ENCODE measurements at regions not wholly inside any gene's neighbourhood (a gene's known extent, or its start where the extent isn't known, plus 50 kb on each side); places are given as distances from the start of the nearest gene placed in this dataset.

DNA sequence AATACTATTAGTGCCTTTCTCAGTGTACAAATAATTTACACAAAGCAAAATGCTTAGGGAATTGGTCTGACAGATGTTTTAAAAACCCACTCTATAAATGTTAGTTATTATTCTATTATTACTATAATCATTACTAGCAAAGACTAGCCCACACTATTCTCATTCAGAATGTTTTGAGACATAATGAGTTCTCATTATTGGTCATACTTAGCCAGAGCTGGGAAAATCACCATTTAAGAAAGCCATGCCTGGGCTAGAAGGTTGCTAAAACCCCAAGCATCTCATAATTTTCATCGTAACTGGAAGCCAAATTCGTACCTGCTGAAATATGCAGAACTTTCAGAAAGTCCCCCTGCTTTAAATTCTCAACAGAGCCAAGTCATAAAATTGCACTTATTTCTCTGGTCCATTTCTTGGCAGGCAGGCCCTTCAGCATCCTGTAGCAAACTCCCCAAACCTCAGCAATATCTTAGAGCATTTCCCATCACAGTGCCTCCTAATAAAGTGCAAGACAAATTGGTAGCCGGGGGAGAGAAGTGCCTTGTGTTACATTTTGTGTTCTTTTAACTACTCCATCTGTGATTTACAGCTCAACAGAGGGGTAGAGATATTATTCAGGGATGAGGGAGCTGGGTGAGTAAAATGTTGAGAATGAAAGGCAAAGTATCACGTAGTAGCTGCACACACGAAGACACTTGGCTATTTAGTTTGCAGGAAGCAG, 79.8 kb upstream of the ADAMTS18 start:
- TF ChIP-seq RNF2 (IDR thresholded peaks at IDR 0.05; ENCODE audit: borderline replicate concordance, low read depth) (no peak), RAD21 (conservative IDR thresholded peaks at IDR 0.05 in 1 of 2, IDR thresholded peaks at IDR 0.05 in 1 of 2) (no peak), NPAS2 (CRISPR knock-in tag; IDR thresholded peaks at IDR 0.05; ENCODE audit: borderline replicate concordance) (no peak), POLR2A (IDR thresholded peaks at IDR 0.05; ENCODE audit: low read length) (no peak), SMC3 (IDR thresholded peaks at IDR 0.05) (no peak), EP300 (IDR thresholded peaks at IDR 0.05) (no peak), HDAC2 (IDR thresholded peaks at IDR 0.05) (no peak), JUN (IDR thresholded peaks at IDR 0.05) (no peak), SREBF2 (IDR thresholded peaks at IDR 0.05) (no peak)
- TF ChIP-seq, protein P1, sequence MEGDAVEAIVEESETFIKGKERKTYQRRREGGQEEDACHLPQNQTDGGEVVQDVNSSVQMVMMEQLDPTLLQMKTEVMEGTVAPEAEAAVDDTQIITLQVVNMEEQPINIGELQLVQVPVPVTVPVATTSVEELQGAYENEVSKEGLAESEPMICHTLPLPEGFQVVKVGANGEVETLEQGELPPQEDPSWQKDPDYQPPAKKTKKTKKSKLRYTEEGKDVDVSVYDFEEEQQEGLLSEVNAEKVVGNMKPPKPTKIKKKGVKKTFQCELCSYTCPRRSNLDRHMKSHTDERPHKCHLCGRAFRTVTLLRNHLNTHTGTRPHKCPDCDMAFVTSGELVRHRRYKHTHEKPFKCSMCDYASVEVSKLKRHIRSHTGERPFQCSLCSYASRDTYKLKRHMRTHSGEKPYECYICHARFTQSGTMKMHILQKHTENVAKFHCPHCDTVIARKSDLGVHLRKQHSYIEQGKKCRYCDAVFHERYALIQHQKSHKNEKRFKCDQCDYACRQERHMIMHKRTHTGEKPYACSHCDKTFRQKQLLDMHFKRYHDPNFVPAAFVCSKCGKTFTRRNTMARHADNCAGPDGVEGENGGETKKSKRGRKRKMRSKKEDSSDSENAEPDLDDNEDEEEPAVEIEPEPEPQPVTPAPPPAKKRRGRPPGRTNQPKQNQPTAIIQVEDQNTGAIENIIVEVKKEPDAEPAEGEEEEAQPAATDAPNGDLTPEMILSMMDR (IDR thresholded peaks at IDR 0.05) = no peak
